Spleen (tissue), 11 donors: ENCODE measurements at regions not wholly inside any gene's neighbourhood (a gene's known extent, or its start where the extent isn't known, plus 50 kb on each side); places are given as distances from the start of the nearest gene placed in this dataset.

ENCODE experiments used
- DNase-seq: peaks from one replicate; pipeline ENCODE4 v3.0.0-alpha.2; 2020
- H3K27ac ChIP-seq, 8 donors: fragments of 200-600 bp; sonication (generic) in 7 of 8; 1 replicate in 4 of 8; 2 replicates in 4 of 8; pipeline versions ENCODE4 v1.5.0 to v1.8.0; 2016 to 2021; ENCODE audit warnings: inconsistent platforms in 4 of 8, mild to moderate bottlenecking in 4 of 8, moderate library complexity in 1 of 8
- H3K27me3 ChIP-seq, 7 donors: fragments of 200-600 bp; sonication (generic) in 6 of 7; replicated peaks in 1 of 7; 1 replicate in 4 of 7; 2 replicates in 3 of 7; pipeline versions ENCODE4 v1.5.0 to v1.8.0; 2016 to 2021; ENCODE audit warnings: inconsistent platforms in 3 of 7, mild to moderate bottlenecking in 1 of 7
- H3K36me3 ChIP-seq, 6 donors: fragments of 200-600 bp; sonication (generic) in 5 of 6; 1 replicate in 4 of 6; 2 replicates in 2 of 6; pipeline versions ENCODE4 v1.5.0 to v1.8.0; 2016 to 2021; ENCODE audit warnings: inconsistent platforms in 2 of 6
- H3K4me1 ChIP-seq, 6 donors: fragments of 200-600 bp; sonication (generic) in 5 of 6; 1 replicate in 3 of 6; 2 replicates in 3 of 6; pipeline versions ENCODE4 v1.5.0 to v1.8.0; 2016 to 2021; ENCODE audit warnings: inconsistent platforms in 3 of 6
- H3K4me3 ChIP-seq, 8 donors: fragments of 200-600 bp; sonication (generic) in 7 of 8; 1 replicate in 4 of 8; 2 replicates in 4 of 8; pipeline versions ENCODE4 v1.5.0 to v1.8.0; 2016 to 2021; ENCODE audit warnings: inconsistent platforms in 4 of 8, mild to moderate bottlenecking in 4 of 8, moderate library complexity in 2 of 8
- H3K9me3 ChIP-seq, 8 donors: fragments of 200-600 bp; sonication (generic) in 7 of 8; 1 replicate in 4 of 8; 2 replicates in 4 of 8; pipeline versions ENCODE4 v1.5.0 to v1.8.0; 2016 to 2021; ENCODE audit warnings: inconsistent platforms in 4 of 8
- CTCF ChIP-seq, 11 experiments: fragments of 200-600 bp in 7 of 11; fragments of 450-650 bp in 4 of 11; sonication (generic) in 4 of 11; IDR thresholded peaks in 8 of 11; conservative IDR thresholded peaks in 3 of 11; 1 replicate in 7 of 11; 2 replicates in 4 of 11; pipeline versions ENCODE4 v1.4.0 to v1.8.0; 2016 to 2021; ENCODE audit warnings: antibody characterized with exemption in 11 of 11, inconsistent platforms in 4 of 11, mild to moderate bottlenecking in 1 of 11
- POLR2A ChIP-seq, 3 donors: fragments of 450-650 bp; IDR thresholded peaks; one replicate each; pipeline ENCODE4 v1.5.1; 2017; ENCODE audit warnings: antibody characterized with exemption in 3 of 3, mild to moderate bottlenecking in 1 of 3
- POLR2AphosphoS5 ChIP-seq, 3 donors: sonication (generic); formaldehyde crosslinking; IDR thresholded peaks; one replicate each; pipeline ENCODE4 v1.5.1; 2017; ENCODE audit warnings: antibody characterized with exemption in 3 of 3
- WGBS, 5 donors: extraction: QIAGEN DNeasy Blood & Tissue Kit in 3 of 5; methylation state at CpG; one replicate each; pipeline versions ENCODE4 v1.1.5 to v1.1.7; 2013 to 2018; 5-methylcytosine and 5-hydroxymethylcytosine counted together
- intact Hi-C: fragments of 100-400 bp; cut with DNase I; formaldehyde crosslinking; loops from one replicate; pipeline ENCODE4 v1.15.0; 2023; ENCODE audit warnings: low total_unique reads
- donor health status: healthy with polysubstance abuse.
- donor health status: DM: no; HTN: no; CAD: no; lungs with moderate emphysema.
- donor health status: DM: no; HTN: no; CAD: no.
- donor health status: Bipolar disorder and iron deficiency.
- donor health status: healthy.
- donor health status: DM: no; HTN: no; CAD: no.
- donor health status: DM: yes; HTN: yes; CAD: no.

- no peaks in the 10 kb centered on the region for H3K27me3 ChIP-seq
- WGBS, 5 donors = 64 to 90% (median 71%) methylated on average over 2 of the region's 2 CpGs
- peaks cover 0 to 10% (median 0%) of the 10 kb centered on the region in 8 donors for H3K9me3 ChIP-seq
- no peak for DNase-seq
- no peak overlapping the region for H3K27ac ChIP-seq
- no peaks in the 10 kb centered on the region for H3K4me1 ChIP-seq
- intact Hi-C loops = no loop called here
- TF ChIP-seq POLR2AphosphoS5 (IDR thresholded peaks at IDR 0.05) (no peak), CTCF (IDR thresholded peaks at IDR 0.05 in 8 of 11, conservative IDR thresholded peaks at IDR 0.05 in 3 of 11) (no peak), POLR2A (IDR thresholded peaks at IDR 0.05) (no peak)
- H3K36me3 ChIP-seq = no peaks in the 10 kb centered on the region
- no peak overlapping the region for H3K4me3 ChIP-seq
These were observed 189.8 kb upstream of the CNTN4 start for GRCh38 chr3:1908651-1909445.

- intact Hi-C loops = no loop called here
- no peaks in the 10 kb centered on the region for H3K36me3 ChIP-seq
- H3K27ac ChIP-seq = no peak overlapping the region
- H3K27me3 ChIP-seq = no peaks in the 10 kb centered on the region
- 85 to 95% (median 89%) methylated on average over 3 of the region's 3 CpGs for WGBS, 5 donors
- no peak overlapping the region for H3K4me3 ChIP-seq
- no peak for DNase-seq
- TF ChIP-seq CTCF (IDR thresholded peaks at IDR 0.05 in 8 of 11, conservative IDR thresholded peaks at IDR 0.05 in 3 of 11) (no peak), POLR2A (IDR thresholded peaks at IDR 0.05) (no peak), POLR2AphosphoS5 (IDR thresholded peaks at IDR 0.05) (no peak)
- no peaks in the 10 kb centered on the region for H3K4me1 ChIP-seq
- peaks cover 0 to 4% (median 0%) of the 10 kb centered on the region in 8 donors for H3K9me3 ChIP-seq
These were observed 188.3 kb upstream of the CNTN4 start for GRCh38 chr3:1910322-1910721.

GRCh38 chr3:1929788-1930414, 168.8 kb upstream of the CNTN4 start:
- Histone ChIP-seq H3K27me3 (no peaks in the 10 kb centered on the region), H3K4me3 (no peak overlapping the region), H3K4me1 (no peaks in the 10 kb centered on the region), H3K9me3 (peaks cover 0 to 44% (median 22%) of the 10 kb centered on the region in 8 donors), H3K27ac (no peak overlapping the region), H3K36me3 (no peaks in the 10 kb centered on the region)
- WGBS, 5 donors = 71 to 85% (median 75%) methylated on average over 8 of the region's 8 CpGs
- peak; percentile 54 for DNase-seq
- TF ChIP-seq CTCF (IDR thresholded peaks at IDR 0.05 in 8 of 11, conservative IDR thresholded peaks at IDR 0.05 in 3 of 11) = no peak
- no peak for TF ChIP-seq POLR2A (IDR thresholded peaks at IDR 0.05)
- no peak for TF ChIP-seq POLR2AphosphoS5 (IDR thresholded peaks at IDR 0.05)
- intact Hi-C loops = no loop called here

- TF ChIP-seq POLR2A (IDR thresholded peaks at IDR 0.05) (no peak), CTCF (IDR thresholded peaks at IDR 0.05 in 8 of 11, conservative IDR thresholded peaks at IDR 0.05 in 3 of 11) (no peak), POLR2AphosphoS5 (IDR thresholded peaks at IDR 0.05) (no peak)
- no peak for DNase-seq
- WGBS, 5 donors = 84 to 94% (median 86%) methylated on average over 4 of the region's 4 CpGs
- H3K27me3 ChIP-seq = no peaks in the 10 kb centered on the region
- peaks cover 0 to 16% (median 8%) of the 10 kb centered on the region in 8 donors for H3K9me3 ChIP-seq
- intact Hi-C loops = no loop called here
- no peaks in the 10 kb centered on the region for H3K4me1 ChIP-seq
- H3K27ac ChIP-seq = no peak overlapping the region
- no peaks in the 10 kb centered on the region for H3K36me3 ChIP-seq
- no peak overlapping the region for H3K4me3 ChIP-seq
These were observed 159.7 kb upstream of the CNTN4 start for GRCh38 chr3:1938975-1939374.
